ENCODE measurements at regions not wholly inside any gene's neighbourhood (a gene's known extent, or its start where the extent isn't known, plus 50 kb on each side); places are given as distances from the start of the nearest gene placed in this dataset.

DNA sequence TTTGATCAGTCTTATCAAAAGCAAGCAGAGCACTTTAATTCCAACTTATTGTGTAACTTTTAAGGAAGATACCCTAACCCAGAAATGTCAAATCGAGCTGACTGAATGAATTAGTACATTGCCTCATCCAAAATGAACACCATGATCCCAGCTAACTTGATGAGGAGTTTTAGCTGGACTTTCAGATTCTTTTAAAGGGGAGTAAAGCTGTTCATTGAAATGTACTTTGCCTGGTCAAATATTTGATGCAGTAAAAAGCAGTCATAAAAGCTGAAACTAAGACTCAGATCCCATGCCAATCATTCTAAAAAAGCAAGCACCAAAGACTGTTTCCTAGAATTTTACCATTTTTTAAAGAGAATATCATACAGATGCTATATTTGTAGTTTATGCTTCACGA lies 114.1 kb downstream of the FSCB start:
- no peak for TF ChIP-seq CTCF (conservative IDR thresholded peaks at IDR 0.05; ENCODE audit: low read depth, low read length)
- no peak for TF ChIP-seq EZH2 (IDR thresholded peaks at IDR 0.05; ENCODE audit: low read length, unreplicated experiment)
- no peak for TF ChIP-seq EZH2phosphoT487 (IDR thresholded peaks at IDR 0.05; ENCODE audit: borderline replicate concordance, low read length)

Measured in PC-3 (cell line).